NCI-H526 (cell line): ENCODE measurements at regions not wholly inside any gene's neighbourhood (a gene's known extent, or its start where the extent isn't known, plus 50 kb on each side); places are given as distances from the start of the nearest gene placed in this dataset.

Experiments
- DNase-seq, 2 experiments: peaks; one replicate each; lab custom pipeline; 2025; lab: John Stamatoyannopoulos, UW

DNA sequence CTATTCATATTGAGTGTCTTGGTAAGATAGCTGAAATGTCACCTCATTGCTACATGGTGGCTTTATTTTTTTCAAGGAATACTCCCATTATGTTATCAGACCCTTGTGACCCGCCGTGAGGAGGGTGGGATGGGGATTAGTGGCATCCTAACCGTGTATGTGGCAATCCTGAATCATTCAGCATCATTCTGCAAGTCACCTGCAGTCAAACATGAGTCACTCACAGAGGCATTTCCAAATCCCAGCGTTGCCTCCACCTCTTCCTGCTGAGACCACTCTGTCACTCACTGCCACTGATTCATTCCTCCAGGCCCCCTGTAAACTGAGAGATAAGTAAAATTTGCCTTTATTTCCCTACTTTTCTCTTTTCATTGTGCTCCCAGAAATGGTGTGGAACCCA, 307.4 kb upstream of the KLHL29 start:
- DNase-seq: no peak

- DNase-seq: no peak
Measured at GRCh38 chr2:23078784-23079434, 306.1 kb upstream of the KLHL29 start.

GRCh38 chr2:23083966-23084365, 301.0 kb upstream of the KLHL29 start:
- DNase-seq: no peak

DNA sequence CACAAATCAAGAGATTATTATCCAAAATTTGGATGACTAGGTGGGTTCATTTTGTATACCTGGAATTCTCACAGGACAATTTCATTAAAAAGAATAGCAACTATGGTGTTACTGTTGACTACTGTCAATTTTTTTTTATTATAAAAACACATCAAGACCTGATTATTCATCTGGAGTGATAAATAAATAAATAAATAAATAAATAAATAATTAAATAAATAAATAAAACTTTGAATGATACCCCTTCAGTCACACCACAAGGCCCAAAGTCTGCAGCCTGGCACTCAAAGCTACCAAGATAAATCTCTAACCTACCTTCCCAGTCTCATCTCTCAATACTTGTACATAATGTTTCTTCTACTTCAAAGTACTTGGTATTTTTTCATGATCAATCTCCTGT, 294.0 kb upstream of the KLHL29 start:
- DNase-seq: no peak

GRCh38 chr2:23091900-23092299, 293.1 kb upstream of the KLHL29 start:
- DNase-seq: peak in 1 of 2 experiments; percentile 15

DNA sequence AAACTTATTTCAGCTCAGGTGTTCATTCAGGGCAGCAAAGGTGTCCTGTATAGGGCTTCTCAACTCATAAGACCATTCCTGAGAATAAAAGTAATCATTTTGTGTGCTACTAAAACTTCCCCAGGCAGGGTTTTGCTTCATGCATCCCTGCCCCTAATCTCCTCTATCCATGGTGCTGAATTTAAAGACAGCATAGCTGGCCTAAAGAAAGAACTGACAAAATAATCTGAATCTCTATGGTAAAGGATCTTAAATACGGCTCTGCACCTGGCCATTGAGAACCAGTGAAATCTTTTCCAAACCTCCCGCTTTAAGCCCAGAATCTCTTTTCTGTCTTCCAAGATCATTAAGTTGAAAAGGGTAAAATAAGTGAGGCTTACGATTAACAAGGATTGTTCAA, 292.1 kb upstream of the KLHL29 start:
- DNase-seq: no peak

DNA sequence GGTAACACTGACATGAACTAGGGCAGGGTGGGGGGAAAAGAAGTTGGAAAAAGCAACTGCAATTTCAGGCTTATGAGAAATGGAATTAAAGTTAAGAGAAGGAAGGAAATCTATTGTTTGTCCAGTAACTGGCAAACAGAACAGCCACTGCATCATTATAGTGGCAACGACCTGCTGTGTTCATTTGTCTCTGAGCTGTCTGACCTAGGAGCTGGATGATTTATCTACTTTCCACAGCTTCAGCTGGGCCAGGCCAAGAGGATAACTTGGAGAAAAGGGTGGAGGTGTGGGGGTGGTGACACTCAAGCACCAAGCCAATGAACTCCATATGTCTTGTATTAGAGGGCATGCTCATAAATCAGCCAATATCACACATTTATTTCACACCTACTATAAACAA, 291.5 kb upstream of the KLHL29 start:
- DNase-seq: no peak

GRCh38 chr2:23096906-23097602, 287.9 kb upstream of the KLHL29 start:
- DNase-seq: peak in 1 of 2 experiments; percentile 5

DNA sequence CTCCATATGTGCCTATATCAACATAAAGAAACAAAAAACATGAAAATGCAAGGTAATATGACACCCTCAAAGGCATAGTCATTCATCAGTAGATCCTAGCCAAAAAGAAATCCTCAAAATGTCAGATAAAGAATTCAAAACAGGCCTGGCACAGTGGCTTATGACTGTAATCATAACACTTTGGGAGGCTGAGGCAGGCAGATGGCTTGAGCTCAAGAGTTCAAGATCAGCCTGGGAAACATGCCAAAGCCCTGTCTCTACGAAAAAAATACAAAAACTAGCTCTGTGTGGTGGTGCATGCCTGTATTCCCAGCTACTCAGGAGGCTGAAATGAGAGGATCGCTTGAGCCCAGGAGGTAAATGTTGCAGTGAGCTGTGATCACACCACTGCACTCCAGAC, 284.6 kb upstream of the KLHL29 start:
- DNase-seq: no peak

DNA sequence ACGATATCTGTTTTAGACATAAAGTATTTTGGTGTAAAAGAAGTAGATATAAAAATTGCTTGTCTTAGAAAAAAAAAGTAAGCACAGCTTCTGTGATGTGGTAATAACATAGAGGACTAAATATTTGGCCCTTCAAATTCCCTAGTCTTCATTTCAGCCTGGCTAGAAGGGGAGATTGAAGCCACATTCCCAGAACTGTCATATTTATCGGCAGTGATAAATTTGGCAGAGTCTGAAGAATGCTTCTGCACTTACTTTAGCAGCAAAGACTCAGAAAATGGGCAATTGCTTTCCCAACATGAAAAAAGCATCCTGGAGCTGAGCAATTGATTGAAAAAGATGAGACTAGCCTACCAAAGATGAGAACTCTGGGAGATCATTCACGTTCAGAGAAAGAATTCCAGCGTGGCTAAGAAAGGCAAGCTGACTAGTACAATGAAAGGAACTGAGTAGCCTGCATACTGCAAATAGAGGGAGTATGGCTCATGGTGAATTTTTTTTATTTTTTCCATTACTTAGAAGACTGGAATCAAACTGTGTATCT, 278.7 kb upstream of the KLHL29 start:
- DNase-seq: no peak

DNA sequence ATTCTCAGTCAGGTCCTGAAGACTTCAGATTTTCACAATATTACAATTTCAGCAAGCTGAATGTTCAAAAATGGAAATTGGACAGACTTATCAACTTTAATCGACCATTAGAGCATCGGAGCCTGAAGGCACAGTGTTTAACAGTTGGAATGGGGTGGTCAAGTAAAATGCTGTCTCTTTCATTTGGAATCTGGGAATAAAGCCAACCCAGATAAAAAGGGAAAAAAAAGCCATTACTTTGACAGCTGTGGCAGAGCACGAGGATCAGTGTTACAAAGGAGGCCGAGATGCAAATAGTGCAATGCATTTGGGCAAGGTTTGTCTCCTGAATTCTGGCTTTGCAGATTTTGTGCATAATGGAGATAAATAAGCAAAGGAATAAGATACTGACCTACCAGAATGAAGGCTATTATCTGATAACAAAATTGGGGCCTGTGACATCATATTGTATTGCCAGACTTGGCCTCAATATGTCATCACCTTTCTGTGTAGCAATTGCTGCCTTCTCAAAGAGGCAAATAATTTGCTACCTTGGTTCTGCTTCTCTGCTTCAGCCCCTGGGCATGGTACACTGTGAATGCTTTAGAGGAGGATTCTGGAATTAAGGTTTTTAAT, 277.5 kb upstream of the KLHL29 start:
- no peak for DNase-seq

DNA sequence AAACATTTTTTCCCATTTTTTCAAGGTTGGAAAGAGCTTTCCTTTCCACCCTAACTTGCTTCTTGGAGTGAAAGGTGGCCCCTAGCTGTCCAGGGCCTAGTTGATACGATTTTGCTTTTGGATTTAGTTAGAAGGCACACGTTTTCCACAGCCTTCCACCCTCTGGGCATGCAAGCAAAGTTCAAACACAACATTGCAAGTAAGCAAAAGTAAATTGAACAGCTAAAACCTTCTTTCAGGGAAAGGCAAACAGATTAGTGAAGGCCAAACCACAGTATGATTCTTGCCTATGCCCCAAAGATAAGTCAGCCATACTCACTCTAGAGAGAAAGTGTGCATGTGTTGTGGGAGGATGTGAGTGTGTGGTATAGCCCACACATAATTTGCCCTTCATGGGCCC, 273.7 kb upstream of the KLHL29 start:
- DNase-seq: no peak

- DNase-seq: no peak
Measured at GRCh38 chr2:23112517-23112916, 272.5 kb upstream of the KLHL29 start.

DNA sequence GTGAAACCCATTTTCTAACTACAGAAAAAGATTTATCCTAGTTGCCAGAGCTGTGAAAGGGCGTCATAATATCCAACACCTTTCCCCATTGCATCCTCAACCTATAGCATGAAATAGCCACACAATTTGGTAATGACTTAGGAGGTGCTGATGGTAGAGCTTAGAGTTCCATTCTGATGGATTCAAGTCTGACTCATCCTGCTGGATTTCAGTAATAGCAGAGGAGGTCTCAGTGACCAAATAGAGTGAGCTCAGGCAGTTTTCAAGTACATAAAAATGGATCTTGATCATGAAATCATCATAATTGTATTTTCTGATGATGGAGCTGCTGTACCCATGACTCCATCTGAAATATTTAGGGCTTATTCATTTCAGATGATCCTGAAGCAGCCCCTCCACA, 270.7 kb upstream of the KLHL29 start:
- no peak for DNase-seq

- DNase-seq: no peak
Measured at GRCh38 chr2:23118313-23118712, 266.7 kb upstream of the KLHL29 start.

DNA sequence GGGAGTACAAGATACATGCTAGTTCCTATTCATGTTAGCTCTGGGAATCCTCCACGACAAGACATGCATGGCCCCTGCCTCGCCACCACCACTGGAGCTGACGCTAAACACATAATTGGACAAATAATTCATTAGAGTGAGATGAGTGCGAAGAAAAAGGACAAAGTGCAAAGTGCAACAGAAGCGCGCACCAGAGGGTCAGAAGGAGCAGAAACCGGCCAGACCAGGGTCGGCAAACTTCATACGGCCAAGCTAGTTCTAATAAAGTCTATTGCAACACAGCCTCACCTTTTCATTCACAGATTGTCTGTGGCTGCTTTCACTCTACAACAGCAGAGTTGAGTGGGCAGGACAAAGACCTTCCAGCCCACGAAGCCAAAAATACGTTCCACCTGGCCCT, 266.1 kb upstream of the KLHL29 start:
- no peak for DNase-seq

DNA sequence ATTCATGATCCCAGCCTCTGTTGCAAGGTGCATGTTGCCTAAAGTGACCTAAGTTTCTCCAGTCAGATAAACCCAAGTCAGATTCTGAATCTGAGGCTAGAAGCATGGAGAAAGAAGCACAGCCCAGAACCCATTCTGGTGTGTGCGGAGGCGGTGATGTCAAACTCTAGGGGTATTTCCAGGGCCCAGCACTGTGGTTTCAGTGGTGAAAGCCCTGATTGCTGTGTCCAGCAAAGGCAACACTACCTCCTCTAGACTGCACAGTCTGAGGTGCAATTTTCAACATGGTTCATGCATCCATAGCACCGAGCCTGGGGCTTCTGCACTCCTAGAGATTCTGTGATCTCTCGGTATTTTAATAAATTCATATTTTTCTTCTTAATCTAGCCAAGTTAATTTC, 264.8 kb upstream of the KLHL29 start:
- DNase-seq: no peak

- DNase-seq: no peak
Measured at GRCh38 chr2:23121968-23122648, 262.9 kb upstream of the KLHL29 start.

DNA sequence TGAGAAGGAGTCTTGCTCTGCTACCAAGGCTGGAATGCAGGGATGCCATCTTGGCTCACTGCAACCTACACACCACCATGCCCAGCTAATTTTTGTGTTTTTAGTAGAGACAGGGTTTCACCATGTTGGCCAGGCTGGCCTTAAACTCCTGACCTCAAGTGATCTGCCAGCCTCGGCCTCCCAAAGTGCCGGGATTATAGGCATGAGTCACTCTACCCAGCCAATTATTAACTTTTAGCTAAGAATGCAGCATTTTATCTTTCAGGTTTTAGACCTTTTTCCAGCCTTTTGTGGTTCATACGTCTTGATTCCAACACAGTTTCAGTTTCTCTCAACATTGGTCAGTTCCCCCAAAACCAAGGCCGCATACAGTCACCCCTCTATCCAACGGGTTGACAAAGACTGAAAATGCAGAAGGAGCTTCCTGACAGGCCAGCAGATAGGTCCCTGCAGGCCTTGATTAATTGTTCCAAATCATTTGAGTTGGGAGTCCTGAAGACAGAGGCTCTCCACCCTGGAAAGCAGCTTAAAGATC, 262.2 kb upstream of the KLHL29 start:
- no peak for DNase-seq

DNA sequence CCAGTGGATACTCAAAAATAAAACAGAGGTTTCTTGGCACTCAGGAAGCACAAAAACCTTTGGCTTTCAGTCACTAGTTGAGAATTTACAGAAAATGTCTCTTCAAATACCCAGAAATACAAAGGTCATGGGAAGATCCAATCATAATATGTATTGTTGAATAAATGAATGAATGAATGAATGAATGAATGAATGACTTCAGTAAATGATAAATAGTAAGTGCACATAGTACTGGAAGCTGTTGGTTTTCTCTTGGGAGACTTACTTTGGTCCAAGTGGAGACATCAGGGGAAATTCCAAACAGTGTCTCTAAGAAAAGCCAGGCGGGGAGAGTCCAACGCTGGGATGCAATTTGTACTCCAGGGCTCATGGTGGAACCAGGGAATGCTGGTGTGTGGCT, 261.3 kb upstream of the KLHL29 start:
- DNase-seq: no peak

DNA sequence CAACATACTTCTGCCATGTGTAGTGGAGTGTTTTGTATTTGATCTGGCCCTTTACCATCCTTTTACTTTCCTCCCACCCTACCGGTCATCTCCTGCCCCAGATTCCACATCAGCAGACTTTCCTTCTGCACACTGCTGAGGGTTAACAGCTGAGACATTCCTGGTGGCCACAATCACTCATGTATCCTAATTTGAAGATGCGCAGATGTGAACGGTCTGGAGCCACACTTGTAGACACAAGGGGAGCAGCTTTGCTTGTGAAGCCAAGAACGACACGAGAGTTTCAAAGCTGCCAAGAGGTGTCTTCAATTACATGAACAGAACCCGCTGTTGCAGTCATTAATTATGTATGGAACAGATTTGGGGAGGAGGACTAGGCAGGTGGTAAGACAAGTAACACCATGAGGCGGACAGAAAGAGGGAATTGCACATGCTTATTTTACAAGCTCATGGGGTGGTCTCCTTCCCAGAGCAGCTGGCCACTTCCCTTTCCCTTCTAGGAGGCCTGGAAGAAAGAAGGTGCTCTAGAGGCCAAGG, 260.7 kb upstream of the KLHL29 start:
- no peak for DNase-seq

GRCh38 chr2:23127465-23127864, 257.5 kb upstream of the KLHL29 start:
- no peak for DNase-seq
